K562 (cell line): ENCODE measurements at regions not wholly inside any gene's neighbourhood (a gene's known extent, or its start where the extent isn't known, plus 50 kb on each side); places are given as distances from the start of the nearest gene placed in this dataset.
A peak's percentile ranks its signal among the peaks of the same experiment; 100 is the strongest.

ENCODE experiments used
- ATAC-seq: fragments of 200-7000 bp; cut with Tn5 transposase; 3 replicates; pipeline ENCODE4 v1.9.1; 2020; ENCODE audit warnings: moderate library complexity
- BruUV-seq: library from RNA; stranded (reverse); fragments of 400-500 nt; replicated peaks from 2 replicates; lab custom pipeline; 2021; lab: Mats Ljungman, UMichigan
- CTCF ChIA-PET: fragments of 300-600 bp; formaldehyde crosslinking; extraction: SDS; loops from one replicate; lab custom pipeline; 2021; ENCODE audit warnings: low intra/inter-chr PET ratio; lab: Yijun Ruan, JAX
- POLR2A ChIA-PET: fragments of 300-600, 350-650 bp; sonication (Branson Sonifier 250); formaldehyde crosslinking; extraction: SDS; loops from one replicate; lab custom pipeline; 2021; ENCODE audit warnings: antibody characterized with exemption, inconsistent platforms; lab: Yijun Ruan, JAX
- DNase-seq, 4 experiments: peaks; one replicate each; pipeline versions ENCODE4 v3.0.0 to v3.0.0-alpha.2; 2011 to 2018; ENCODE audit warnings: low spot score in 3 of 4, mixed read lengths in 3 of 4; ENCODE audit errors: extremely low read depth in 1 of 4
- FAIRE-seq: peaks from 2 replicates; lab custom pipeline; 2011; peaks lifted over from hg19 to GRCh38; lab: Jason Lieb, UNC
- H2AFZ ChIP-seq: 2 replicates; pipeline ENCODE4 v1.6.0; 2011; ENCODE audit warnings: low read depth, low read length, control low read depth, inconsistent platforms
- H3K27ac ChIP-seq: fragments of 200-600 bp; 3 replicates; pipeline ENCODE4 v1.8.0; 2011; ENCODE audit warnings: low read depth, mild to moderate bottlenecking, control low read depth, inconsistent platforms, low read length, moderate library complexity, mixed read lengths; ENCODE audit errors: extremely low read depth
- H3K27me3 ChIP-seq, 2 experiments: fragments of 300-600 bp in 1 of 2; 2 replicates in 1 of 2; 3 replicates in 1 of 2; pipeline versions ENCODE4 v1.6.0 to v1.8.0; 2011; ENCODE audit warnings: inconsistent platforms in 2 of 2, low read length in 2 of 2, mild to moderate bottlenecking in 1 of 2, mixed read lengths in 1 of 2, moderate library complexity in 1 of 2; ENCODE audit not compliant: control insufficient read depth in 2 of 2, insufficient read depth in 2 of 2
- H3K36me3 ChIP-seq: fragments of 300-600 bp; 3 replicates; pipeline ENCODE4 v1.8.0; 2011; ENCODE audit warnings: mild to moderate bottlenecking, low read length, inconsistent platforms; ENCODE audit not compliant: control insufficient read depth, insufficient read depth
- H3K4me1 ChIP-seq, 2 experiments: fragments of 200-600 bp in 1 of 2; replicated peaks in 1 of 2; 2 replicates in 1 of 2; 3 replicates in 1 of 2; pipeline versions ENCODE4 v1.5.1 to v1.8.0; 2011; ENCODE audit warnings: inconsistent platforms in 2 of 2, low read length in 2 of 2, mild to moderate bottlenecking in 1 of 2, mixed read lengths in 1 of 2, moderate library complexity in 1 of 2; ENCODE audit not compliant: control insufficient read depth in 2 of 2, insufficient read depth in 2 of 2
- H3K4me2 ChIP-seq: 2 replicates; pipeline ENCODE4 v1.6.1; 2011; ENCODE audit warnings: low read length, control low read depth, inconsistent platforms, mixed read lengths; ENCODE audit not compliant: insufficient read depth
- H3K4me3 ChIP-seq: fragments of 200-600 bp; sonication (generic), shearing (Covaris generic); 2 replicates; pipeline ENCODE4 v1.5.1; 2016; ENCODE audit warnings: control low read depth, inconsistent platforms
- H3K79me2 ChIP-seq: fragments of 200-600 bp; 3 replicates; pipeline ENCODE4 v1.8.0; 2011; ENCODE audit warnings: low read length, inconsistent platforms; ENCODE audit not compliant: control insufficient read depth, insufficient read depth
- H3K9ac ChIP-seq, 2 experiments: 2 replicates each; pipeline versions ENCODE4 v1.6.0 to v1.6.1; 2011; ENCODE audit warnings: low read depth in 2 of 2, low read length in 2 of 2, control low read depth in 1 of 2, inconsistent platforms in 1 of 2, mild to moderate bottlenecking in 1 of 2, mixed read lengths in 1 of 2; ENCODE audit not compliant: insufficient read depth in 1 of 2
- H3K9me1 ChIP-seq: one replicate; pipeline ENCODE4 v1.6.0; 2011; ENCODE audit warnings: inconsistent platforms, mild to moderate bottlenecking, low read length, moderate library complexity; ENCODE audit not compliant: control insufficient read depth, insufficient read depth
- H3K9me3 ChIP-seq: replicated peaks from 2 replicates; pipeline ENCODE4 v1.5.1; 2011; ENCODE audit warnings: low read depth, low read length, inconsistent platforms; ENCODE audit not compliant: control insufficient read depth, insufficient read depth
- H4K20me1 ChIP-seq: replicated peaks from 2 replicates; pipeline ENCODE4 v1.6.1; 2011; ENCODE audit warnings: low read length, inconsistent platforms, mixed read lengths; ENCODE audit not compliant: control insufficient read depth, insufficient read depth
- ETV6 ChIP-seq, 3 experiments: fragments of 150-350 bp in 1 of 3; sonication (generic) in 1 of 3; formaldehyde crosslinking in 1 of 3; IDR thresholded peaks; 2 replicates each; pipeline versions ENCODE4 v1.6.1 to v1.8.0; 2014 to 2022; ENCODE audit warnings: borderline replicate concordance in 2 of 3, low read depth in 2 of 3, antibody characterized with exemption in 1 of 3, low read length in 1 of 3, mild to moderate bottlenecking in 1 of 3, missing genetic modification reagents in 1 of 3
- FOXP1 ChIP-seq: sonication (generic); formaldehyde crosslinking; IDR thresholded peaks from 2 replicates; pipeline ENCODE4 v1.8.0; 2022; ENCODE audit warnings: mild to moderate bottlenecking, missing genetic modification reagents
- POLR2A ChIP-seq: fragments of 450-650 bp; conservative IDR thresholded peaks from 2 replicates; pipeline ENCODE4 v1.6.1; 2016
- ZC3H8 ChIP-seq: fragments of 450-650 bp; IDR thresholded peaks from 2 replicates; pipeline ENCODE4 v1.6.1; 2017
- ZNF354B ChIP-seq: fragments of 250-450 bp; sonication (Bioruptor Pico); IDR thresholded peaks from 2 replicates; pipeline ENCODE4 v1.4.0; 2020
- WGBS: fragments of 100-300 bp; shearing (Covaris generic); methylation state at CpG from one replicate; pipeline ENCODE4 v1.1.6; 2016; ENCODE audit warnings: low coverage, mixed read lengths; ENCODE audit not compliant: insufficient coverage; ENCODE audit errors: missing lambda C conversion rate; 5-methylcytosine and 5-hydroxymethylcytosine counted together
- in situ Hi-C: fragments of 300-500 bp; cut with MboI; formaldehyde crosslinking; loops from 4 replicates; pipeline ENCODE4 v1.15.0; 2018; ENCODE audit warnings: inconsistent platforms, mixed read lengths
- intact Hi-C: fragments of 100-400 bp; cut with micrococcal nuclease; formaldehyde crosslinking; loops from 2 replicates; pipeline ENCODE4 v1.14.2; 2022

- ChIA-PET POLR2A (interaction anchor here (0.7 kb wide), 1 partner anchor 1750 kb away, joined by 3 read pairs; no protein-coding TSS in a partner anchor), CTCF (no interaction called here)
- BruUV-seq: no TSS peak
- Histone ChIP-seq H3K27me3 (no peaks in the 10 kb centered on the region), H3K9me1 (no peaks in the 10 kb centered on the region), H3K79me2 (no peaks in the 10 kb centered on the region), H3K9ac (no peak overlapping the region), H3K27ac (no peak overlapping the region), H3K36me3 (no peaks in the 10 kb centered on the region), H3K9me3 (no peaks in the 10 kb centered on the region), H2AFZ (0 out of 2 replicates have a peak overlapping the region, but pooled peaks have one; percentile 4), H3K4me1 (0 out of 5 replicates have a peak, but pooled peaks cover 0 to 5% of the 10 kb centered on the region in 2 experiments)
- intact Hi-C loops: no loop called here
- no peak for DNase-seq
- no peak for TF ChIP-seq ZNF354B
- TF ChIP-seq FOXP1: no peak
- no peak for TF ChIP-seq ETV6 (IDR thresholded peaks at IDR 0.05; ENCODE audit: borderline replicate concordance in 1 of 2, low read depth in 2 of 2, low read length in 1 of 2)
- no peak for TF ChIP-seq ETV6 (CRISPR knock-in tag; IDR thresholded peaks at IDR 0.05; ENCODE audit: borderline replicate concordance)
- TF ChIP-seq POLR2A: no peak
- TF ChIP-seq, all 486 proteins: peak for 0
- H3K4me2 ChIP-seq: no peak overlapping the region
- H3K4me3 ChIP-seq: no peak overlapping the region
- in situ Hi-C loops: no loop called here
- no peaks in the 10 kb centered on the region for H4K20me1 ChIP-seq
- ATAC-seq: no peak
- no peak for FAIRE-seq
- 48% methylated on average over 7 of the region's 7 CpGs for whole genome bisulfite sequencing
Observed at GRCh38 chr3:153096731-153097131, 65.3 kb upstream of the RAP2B start.

GRCh38 chr3:153097213-153097612, 64.8 kb upstream of the RAP2B start:
- Histone ChIP-seq H3K27me3 (no peaks in the 10 kb centered on the region), H2AFZ (no peak overlapping the region), H3K79me2 (no peaks in the 10 kb centered on the region), H3K36me3 (no peaks in the 10 kb centered on the region), H3K4me3 (no peak overlapping the region), H3K9ac (no peak overlapping the region), H3K9me3 (no peaks in the 10 kb centered on the region), H3K4me1 (peaks cover 0 to 5% of the 10 kb centered on the region in 2 experiments; a peak in 1 of 5 replicates), H3K9me1 (no peaks in the 10 kb centered on the region), H3K27ac (no peak overlapping the region), H4K20me1 (no peaks in the 10 kb centered on the region)
- BruUV-seq: no TSS peak
- CTCF ChIA-PET: no interaction called here
- intact Hi-C loops: no loop called here
- TF ChIP-seq ZC3H8: no peak
- TF ChIP-seq, all 486 proteins: peak for 0
- POLR2A ChIA-PET: interaction anchor here (0.7 kb wide), 1 partner anchor 1751 kb away, joined by 3 read pairs; no protein-coding TSS in a partner anchor
- FAIRE-seq (no peak), ATAC-seq (no peak), DNase-seq (no peak)
- in situ Hi-C loops: no loop called here
- no peak overlapping the region for H3K4me2 ChIP-seq
